Ovary (tissue), 3 donors: ENCODE measurements at regions not wholly inside any gene's neighbourhood (a gene's known extent, or its start where the extent isn't known, plus 50 kb on each side); places are given as distances from the start of the nearest gene placed in this dataset.

ENCODE experiments used
- CTCF ChIP-seq, 3 donors: fragments of 450-650 bp in 2 of 3; fragments of 200-600 bp in 1 of 3; IDR thresholded peaks; one replicate each; pipeline versions ENCODE4 v1.5.1 to v1.8.0; 2016 to 2022; ENCODE audit warnings: antibody characterized with exemption in 3 of 3, mild to moderate bottlenecking in 1 of 3
- EP300 ChIP-seq: sonication (generic); formaldehyde crosslinking; IDR thresholded peaks from one replicate; pipeline ENCODE4 v1.6.1; 2017; ENCODE audit warnings: antibody characterized with exemption
- POLR2A ChIP-seq: fragments of 450-650 bp; IDR thresholded peaks from one replicate; pipeline ENCODE4 v1.6.1; 2017; ENCODE audit warnings: antibody characterized with exemption, mild to moderate bottlenecking, moderate library complexity
- donor health status: DM: no; HTN: no; CAD: no.

- TF ChIP-seq CTCF (IDR thresholded peaks at IDR 0.05) (no peak), POLR2A (no peak), EP300 (no peak)
Observed at GRCh38 chr1:58149271-58149812, 397.2 kb downstream of the OMA1 start.
